Fibroblast of gingiva (primary cell): ENCODE measurements at regions not wholly inside any gene's neighbourhood (a gene's known extent, or its start where the extent isn't known, plus 50 kb on each side); places are given as distances from the start of the nearest gene placed in this dataset.
"Not testable (repeated sequence)": the region's sequence is repeated elsewhere in the genome, so short reads cannot be mapped to it uniquely, and the experiment has no call there.

ENCODE experiments used
- DNase-seq: peaks from one replicate; pipeline ENCODE4 v3.0.0-alpha.2; 2011; ENCODE audit warnings: low read depth

DNA sequence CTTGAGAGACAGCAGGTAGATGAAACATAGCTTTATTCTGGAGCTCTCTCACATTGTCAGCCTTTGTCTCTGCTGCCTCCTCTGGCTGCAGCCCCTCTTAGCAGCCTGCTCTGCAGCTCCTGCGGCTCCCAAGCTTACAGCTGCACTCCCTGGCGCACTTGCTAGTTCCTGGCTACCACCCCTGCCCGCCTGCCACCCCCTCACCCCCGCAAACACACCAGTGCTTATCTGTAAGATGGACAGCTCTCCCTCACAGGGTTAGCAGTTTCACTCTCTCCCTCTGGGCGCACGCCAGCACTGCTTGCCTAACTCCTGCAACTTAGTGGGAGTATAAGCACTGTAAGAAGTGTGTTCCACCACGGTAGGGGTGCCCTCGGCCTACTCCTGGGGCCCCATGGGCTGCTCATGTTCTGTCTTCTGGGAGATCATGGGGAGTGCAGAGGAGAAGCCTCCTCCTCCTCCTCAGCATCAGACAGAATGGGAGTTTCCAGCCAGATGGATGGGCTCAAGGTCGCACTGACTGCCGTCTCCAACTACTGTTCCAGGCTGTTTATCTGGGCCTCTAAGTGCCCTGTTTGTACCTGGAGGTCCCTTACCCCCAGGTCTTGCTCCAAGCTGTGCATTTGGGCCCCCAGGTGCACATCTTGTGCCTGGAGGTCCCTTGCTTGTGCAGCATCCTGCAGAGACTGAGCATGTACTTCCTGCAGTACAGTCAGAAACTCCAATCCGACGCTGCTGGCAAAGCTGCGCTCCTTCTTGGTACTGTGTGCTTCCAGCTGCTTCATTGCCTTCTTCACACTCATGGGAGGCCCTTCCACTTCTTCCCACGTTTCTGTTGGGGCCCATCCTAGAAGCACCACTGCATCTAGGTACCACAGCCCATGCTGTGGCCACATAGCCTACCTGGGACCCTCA is 1388.1 kb downstream of the AMY1C start:
- no peak for DNase-seq

- no peak for DNase-seq
Measured at GRCh38 chr1:105138458-105138893, 1388.8 kb downstream of the AMY1C start.

GRCh38 chr1:105172788-105173187 is 1423.1 kb downstream of the AMY1C start:
- DNase-seq, result no peak

- DNase-seq, result no peak
Measured at GRCh38 chr1:105180789-105181188, 1431.1 kb downstream of the AMY1C start.

DNA sequence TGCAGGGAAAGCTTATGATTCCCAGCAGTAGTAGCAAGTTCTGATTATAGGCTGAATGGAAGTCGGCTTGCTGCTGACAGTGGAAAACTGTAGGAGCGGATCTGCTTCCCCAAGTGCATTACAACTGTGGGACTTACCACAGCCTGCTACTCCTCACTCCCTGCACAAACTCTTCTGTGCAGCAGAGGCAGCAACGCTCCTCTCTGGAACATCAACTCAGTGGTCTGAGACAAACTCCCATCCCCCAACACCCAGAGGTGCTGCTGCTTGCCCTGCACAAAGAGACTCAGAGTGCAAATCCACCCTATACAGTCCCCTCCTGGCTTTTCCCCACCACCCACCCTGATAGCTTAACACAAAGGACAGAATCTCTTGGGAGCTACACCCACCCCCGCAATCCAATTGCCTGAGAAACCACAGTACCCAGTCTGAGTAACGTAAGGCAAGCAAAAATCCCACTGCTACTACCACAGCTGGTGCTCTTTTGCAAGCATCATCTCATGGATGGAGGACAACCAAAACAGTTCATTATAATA is 1455.2 kb downstream of the AMY1C start:
- DNase-seq, result no peak

DNA sequence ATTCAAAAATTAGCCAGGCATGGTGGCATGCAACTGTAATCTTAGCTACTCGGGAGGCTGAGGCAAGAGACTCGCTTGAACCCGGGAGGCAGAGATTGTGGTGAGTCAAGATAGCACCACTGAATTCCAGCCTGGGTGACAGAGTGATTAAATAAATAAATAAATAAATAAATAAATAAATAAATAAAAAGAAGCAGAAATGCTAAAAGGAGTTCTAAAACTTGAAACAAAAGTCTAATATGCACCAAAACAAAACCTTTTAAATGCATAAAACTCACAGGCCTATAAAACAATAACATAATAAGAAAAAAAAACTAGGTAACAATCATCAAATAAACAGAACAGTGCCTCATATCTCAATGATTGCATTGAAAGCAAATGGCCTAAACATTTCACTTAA is 1458.9 kb downstream of the AMY1C start:
- DNase-seq, result no peak

DNA sequence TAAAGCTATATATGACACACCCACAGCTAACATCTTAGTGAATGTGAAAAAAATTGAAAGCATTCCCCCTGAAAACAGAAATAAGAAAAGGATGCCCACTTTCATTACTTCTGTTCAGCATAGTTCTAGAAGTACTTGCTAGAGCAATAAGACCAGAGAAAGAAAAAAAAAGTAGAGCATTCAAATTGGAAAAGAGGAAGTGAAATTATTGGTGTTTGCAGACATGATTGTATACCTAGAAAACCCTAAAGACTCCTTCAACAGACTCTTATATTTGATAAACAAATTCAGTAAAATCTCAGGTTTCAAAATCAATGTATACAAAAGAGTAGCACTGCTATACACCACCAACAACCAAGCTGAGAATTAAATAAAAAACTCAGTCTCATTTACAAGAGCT is 1461.0 kb downstream of the AMY1C start:
- DNase-seq, result no peak

DNA sequence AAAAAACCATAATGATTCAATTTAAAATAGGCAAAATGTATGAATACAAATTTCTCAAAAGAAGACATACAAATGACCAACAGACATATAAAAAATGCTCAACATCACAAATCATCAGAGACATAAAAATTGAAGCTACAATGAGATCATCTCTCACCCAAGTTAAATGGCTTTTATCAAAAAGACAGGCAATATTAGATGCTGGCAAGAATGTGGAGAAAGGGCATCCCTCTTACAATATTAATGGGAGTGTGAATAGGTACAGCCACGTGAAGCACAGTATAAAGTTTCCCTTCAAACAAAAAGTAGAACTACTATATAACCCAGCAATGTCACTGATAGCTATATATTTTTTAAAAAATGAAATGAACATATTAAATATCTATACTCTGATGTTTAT is 1481.7 kb downstream of the AMY1C start:
- DNase-seq, result no peak

DNA sequence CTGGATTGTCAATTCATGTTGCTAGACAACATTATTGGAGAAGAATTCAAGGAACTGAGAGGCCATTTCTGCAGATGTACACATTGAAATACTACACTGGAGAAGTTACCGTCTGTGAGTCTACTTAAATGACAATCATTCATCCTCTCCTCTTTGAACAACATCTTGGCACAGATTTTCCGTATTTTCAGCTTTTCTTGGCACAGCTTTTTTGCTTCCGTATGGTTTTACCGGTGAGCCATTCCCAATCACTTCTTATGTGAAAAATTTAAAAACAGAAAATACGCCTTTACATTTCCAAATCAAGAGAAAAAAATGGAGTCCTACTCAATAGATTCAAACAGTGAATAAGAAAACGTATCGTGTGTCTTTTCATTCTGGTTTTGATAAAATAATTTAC is 1493.7 kb downstream of the AMY1C start:
- no peak for DNase-seq

GRCh38 chr1:105243969-105244368 is 1494.3 kb downstream of the AMY1C start:
- DNase-seq, result no peak

DNA sequence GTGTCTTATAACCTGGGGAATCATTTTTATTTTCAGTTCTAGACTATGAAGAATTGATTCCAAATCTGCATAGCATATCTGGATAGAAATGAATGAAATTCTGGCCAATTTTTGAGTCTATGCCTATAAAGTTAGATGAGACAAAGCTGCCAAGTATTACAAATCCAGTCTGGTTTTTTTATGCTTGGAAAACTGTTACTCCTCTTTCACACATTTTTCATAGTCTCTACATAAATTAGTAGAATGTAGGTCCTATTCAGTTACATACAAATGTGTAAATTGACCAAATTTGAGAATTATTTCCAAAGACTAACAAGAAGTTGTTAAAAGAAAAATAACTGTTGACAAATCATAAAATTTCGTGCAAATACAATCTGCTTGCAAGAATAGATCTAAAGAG is 1505.2 kb downstream of the AMY1C start:
- DNase-seq, result no peak

DNA sequence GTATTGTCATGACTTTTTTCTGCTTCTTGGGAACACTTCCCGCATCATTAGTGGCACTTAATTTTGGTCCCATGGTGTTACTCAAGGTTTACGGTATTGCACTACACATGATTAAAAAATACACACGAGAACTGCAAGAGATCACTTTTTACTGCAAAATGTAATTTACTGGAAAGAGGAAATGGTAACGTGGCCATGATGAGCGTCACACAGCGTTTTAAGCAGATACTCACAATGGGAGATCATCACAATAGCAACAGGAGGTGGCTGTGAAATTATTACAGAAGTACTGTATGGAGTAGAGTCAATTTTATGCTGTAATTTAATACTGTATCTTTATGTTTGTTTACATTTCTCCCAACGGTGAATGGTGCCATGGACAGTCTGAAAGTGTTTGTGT is 1510.3 kb downstream of the AMY1C start:
- DNase-seq, result no peak

GRCh38 chr1:105270966-105271365 is 1521.3 kb downstream of the AMY1C start:
- no peak for DNase-seq

DNA sequence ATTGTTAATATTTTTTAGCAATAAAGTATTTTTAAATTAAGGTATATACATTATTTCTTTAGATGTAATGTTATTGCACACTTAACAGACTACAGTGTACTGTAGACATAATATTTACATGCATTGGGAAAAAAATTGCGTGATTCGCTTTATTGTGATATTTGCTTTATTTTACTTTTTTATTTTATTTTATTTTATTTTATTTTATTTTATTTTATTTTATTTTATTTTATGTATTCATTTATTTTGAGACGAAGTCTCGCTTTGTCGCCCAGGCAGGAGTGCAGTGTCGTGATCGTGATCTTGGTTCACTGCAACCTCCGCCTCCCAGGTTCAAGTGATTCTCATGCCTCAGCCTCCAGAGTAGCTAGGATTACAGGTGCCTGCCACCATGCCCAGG is 1522.7 kb downstream of the AMY1C start:
- not testable (repeated sequence) for DNase-seq

DNA sequence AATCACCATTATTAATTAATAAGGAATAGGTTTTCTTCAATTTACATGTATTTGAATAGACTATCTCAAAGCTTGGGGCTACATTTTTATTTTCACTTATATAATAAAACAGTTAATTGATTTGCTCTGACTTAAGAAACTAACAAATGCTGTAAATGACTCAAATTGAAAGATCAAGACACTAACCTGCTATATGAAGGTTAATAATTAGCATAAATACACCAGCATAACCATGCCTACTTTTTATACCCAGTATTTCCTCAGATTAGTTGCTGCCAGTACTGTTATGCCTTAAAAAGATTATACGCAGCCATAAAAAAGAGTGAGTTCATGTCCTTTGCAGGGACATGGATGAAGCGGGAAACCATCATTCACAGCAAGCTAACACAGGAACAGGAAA is 1545.1 kb downstream of the AMY1C start:
- DNase-seq, result no peak

DNA sequence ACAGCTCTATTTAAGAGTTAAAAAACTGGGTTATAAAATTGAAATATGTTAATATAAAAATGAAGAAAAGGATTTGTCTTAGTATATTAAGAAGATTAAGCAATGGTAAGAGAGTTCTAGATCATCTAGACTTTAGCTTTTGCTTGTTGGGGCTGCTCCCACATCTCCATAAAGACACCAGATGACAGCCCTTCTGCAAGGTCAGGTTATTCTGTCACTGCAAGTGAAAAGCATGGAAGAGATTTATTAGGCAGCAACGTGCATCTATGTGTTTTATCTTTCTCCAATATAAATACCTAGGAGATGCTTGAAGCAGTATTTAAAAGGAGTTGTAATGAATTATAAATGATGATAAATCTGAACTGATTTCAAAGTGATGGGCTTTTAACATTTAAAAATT is 1560.4 kb downstream of the AMY1C start:
- DNase-seq, result no peak

DNA sequence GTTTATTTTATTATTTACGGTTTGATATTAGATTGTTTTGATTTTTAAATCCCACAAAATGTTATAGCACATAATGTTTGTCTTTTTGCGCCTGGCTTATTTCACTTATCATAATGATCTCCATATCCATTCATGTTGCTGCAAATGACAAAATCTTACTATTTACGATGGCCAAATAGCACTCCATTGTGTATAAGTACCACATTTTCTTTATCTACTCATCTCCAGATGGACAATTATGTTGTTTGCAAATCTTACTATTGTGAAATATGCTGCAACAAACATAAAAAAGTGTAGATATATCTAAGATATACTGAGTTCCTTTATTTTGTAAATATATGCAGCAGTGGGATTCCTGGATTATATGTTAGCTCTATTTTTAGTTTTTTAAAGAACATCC is 1568.3 kb downstream of the AMY1C start:
- no peak for DNase-seq

GRCh38 chr1:105326886-105327285 is 1577.2 kb downstream of the AMY1C start:
- no peak for DNase-seq

GRCh38 chr1:105337420-105337819 is 1587.7 kb downstream of the AMY1C start:
- no peak for DNase-seq

DNA sequence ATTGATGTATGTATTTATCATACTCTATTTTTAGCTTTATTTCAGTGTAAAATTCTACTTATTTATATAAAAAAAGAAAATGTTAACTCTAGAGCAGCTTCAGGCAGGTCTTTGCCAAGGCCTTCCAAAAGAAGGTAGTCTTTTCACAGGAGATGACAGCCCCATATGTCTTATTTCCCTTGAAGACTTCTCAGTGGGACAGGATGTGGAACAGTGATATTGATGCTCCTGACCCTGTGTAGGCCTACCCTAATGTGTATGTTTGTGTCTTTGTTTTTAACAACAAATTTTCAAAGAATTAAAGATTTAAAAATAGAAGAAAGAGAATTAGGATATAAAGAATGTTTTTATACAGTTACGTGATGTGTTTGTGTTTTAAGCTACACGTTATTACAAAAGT is 1593.6 kb downstream of the AMY1C start:
- DNase-seq, result no peak

GRCh38 chr1:105359457-105359856 is 1609.8 kb downstream of the AMY1C start:
- no peak for DNase-seq

DNA sequence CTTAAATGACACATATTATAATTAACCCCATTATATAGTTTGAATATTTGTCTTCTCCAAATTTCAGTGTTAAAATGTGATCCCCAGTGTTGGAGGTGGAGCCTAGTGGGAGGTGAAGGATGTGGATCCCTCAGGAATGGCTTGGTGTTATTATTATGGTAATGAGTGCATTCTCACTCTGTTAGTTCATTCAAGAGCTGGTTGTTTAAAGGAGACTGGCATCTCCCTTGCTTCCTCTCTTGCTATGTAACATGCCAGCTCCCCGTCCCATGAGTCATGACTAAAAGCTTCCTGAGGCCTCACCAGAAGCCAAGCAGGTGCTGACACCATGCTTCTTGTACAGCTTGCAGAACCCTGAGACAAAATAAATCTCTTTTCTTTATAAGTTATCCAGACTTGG is 1612.7 kb downstream of the AMY1C start:
- DNase-seq, result no peak

DNA sequence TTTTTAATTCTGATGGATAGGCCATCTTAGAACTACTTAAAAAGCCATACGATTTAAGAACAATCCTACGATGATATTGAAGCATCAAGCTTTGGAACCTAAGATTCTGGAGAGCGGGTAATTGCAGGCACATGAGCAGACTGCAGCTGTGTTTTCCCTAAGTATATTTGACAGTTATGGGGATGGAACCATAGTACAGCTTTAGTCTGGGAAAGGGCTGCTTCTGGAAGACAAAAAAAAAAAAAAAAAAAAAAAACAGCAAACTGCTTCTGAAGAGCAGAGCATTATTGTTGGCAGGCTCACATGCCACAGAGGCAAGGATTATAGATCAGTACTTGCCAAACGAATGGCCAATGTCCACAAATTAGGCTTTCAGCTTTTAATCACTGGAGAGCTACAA is 1618.7 kb downstream of the AMY1C start:
- no peak for DNase-seq

DNA sequence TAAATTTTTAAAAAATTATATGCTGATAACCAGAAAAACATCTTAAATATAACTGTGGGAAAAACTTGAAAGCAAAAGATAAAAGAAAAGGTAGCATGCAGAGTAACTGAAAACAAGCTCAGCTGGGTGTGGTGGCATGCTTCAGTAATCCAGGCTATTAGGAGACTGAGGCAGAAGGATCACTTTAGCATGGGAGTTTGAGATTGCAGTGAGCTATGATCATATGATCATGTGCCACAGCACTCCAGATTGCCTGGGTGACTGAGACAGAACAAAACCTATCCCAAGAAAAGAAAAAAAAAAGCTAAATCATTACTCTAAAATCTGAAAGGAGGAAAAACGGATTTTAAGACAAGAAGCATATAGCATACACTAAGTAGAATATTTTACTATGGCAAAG is 1624.0 kb downstream of the AMY1C start:
- no peak for DNase-seq
